ENCODE measurements at regions not wholly inside any gene's neighbourhood (a gene's known extent, or its start where the extent isn't known, plus 50 kb on each side); places are given as distances from the start of the nearest gene placed in this dataset.
A peak's percentile ranks its signal among the peaks of the same experiment; 100 is the strongest.

DNA sequence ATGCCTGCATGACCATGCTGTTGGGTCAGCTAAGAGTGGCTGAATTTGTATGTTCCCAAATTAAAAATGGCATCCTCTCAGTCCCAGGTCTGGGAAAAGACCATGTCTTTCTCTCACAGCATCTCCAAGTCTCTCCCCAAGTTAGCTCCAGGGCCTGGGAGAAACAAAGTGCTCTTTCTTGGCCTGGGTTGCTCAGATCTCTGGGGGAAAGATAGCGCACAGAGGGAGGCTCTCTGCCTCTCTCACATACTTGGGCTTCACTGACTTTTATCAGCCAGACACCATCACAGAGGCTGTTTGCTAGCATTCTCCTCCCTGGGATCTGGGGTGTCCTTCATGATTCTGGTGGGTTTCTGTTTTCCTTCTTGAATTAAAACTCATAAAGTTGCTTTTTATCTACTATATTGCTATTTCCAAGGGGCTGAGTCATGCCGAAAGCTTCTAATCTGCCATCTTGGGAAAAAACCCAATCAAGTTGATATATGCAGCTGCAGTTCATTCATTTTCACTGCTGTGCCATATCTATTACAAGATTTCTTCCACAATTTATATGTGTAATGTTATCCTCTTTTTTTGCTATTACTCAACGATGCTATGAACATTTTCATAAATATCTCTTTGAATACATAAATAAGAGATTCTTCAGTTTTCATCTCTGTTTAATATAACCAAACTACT is 190.2 kb downstream of the MOXD1 start:
- H4K8ac ChIP-seq (ENCODE audit: low read depth in 2 of 2, low read length in 2 of 2), result no peak overlapping the region
- BruUV-seq (replicated peaks), result no TSS peak
- no peaks in the 10 kb centered on the region for H3K27me3 ChIP-seq (ENCODE audit: control insufficient read depth, insufficient read depth, low read length)
- peak overlapping the region; percentile 94; the same call in 1 of the 2 replicates for H3K18ac ChIP-seq (ENCODE audit: low read depth, low read length)
- H2BK120ac ChIP-seq (ENCODE audit: low read depth, low read length), result no peak overlapping the region
- no CpG with 5 or more reads among the region's 3 CpGs for WGBS, 2 experiments (ENCODE audit: extremely low coverage in 2 of 2, insufficient read length in 1 of 2)
- H3K23ac ChIP-seq (ENCODE audit: low read depth, low read length), result no peak overlapping the region
- TF ChIP-seq, protein P1, sequence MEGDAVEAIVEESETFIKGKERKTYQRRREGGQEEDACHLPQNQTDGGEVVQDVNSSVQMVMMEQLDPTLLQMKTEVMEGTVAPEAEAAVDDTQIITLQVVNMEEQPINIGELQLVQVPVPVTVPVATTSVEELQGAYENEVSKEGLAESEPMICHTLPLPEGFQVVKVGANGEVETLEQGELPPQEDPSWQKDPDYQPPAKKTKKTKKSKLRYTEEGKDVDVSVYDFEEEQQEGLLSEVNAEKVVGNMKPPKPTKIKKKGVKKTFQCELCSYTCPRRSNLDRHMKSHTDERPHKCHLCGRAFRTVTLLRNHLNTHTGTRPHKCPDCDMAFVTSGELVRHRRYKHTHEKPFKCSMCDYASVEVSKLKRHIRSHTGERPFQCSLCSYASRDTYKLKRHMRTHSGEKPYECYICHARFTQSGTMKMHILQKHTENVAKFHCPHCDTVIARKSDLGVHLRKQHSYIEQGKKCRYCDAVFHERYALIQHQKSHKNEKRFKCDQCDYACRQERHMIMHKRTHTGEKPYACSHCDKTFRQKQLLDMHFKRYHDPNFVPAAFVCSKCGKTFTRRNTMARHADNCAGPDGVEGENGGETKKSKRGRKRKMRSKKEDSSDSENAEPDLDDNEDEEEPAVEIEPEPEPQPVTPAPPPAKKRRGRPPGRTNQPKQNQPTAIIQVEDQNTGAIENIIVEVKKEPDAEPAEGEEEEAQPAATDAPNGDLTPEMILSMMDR (conservative IDR thresholded peaks at IDR 0.05; ENCODE audit: low read depth, low read length), result no peak
- intact Hi-C loops (cut with micrococcal nuclease) (no loop called here), dilution Hi-C loops (cut with HindIII; ENCODE audit: low sequenced_read_pairs, unreplicated experiment) (no loop called here), in situ Hi-C loops (cut with MboI; ENCODE audit: low sequenced_read_pairs) (loop anchor here (10.0 kb wide), 1 partner anchor 246 kb away; no protein-coding TSS in a partner anchor)
- H2BK20ac ChIP-seq (ENCODE audit: low read depth, low read length), result no peak overlapping the region
- H3K14ac ChIP-seq (replicated peaks; ENCODE audit: low read depth, low read length), result no peak overlapping the region
- H3K4me1 ChIP-seq (ENCODE audit: control insufficient read depth, insufficient read depth, low read length), result peaks cover 4% of the 10 kb centered on the region; the same call in 1 of the 2 replicates
- H2BK5ac ChIP-seq (ENCODE audit: low read depth, low read length, poor library complexity, severe bottlenecking), result no peak overlapping the region
- H3K4me3 ChIP-seq (ENCODE audit: insufficient read depth, low read depth, low read length), result no peak overlapping the region
- no peak overlapping the region for H2AFZ ChIP-seq (replicated peaks; ENCODE audit: low read length, poor library complexity)
- H2BK15ac ChIP-seq (ENCODE audit: low read depth, low read length), result no peak overlapping the region
- H4K91ac ChIP-seq (ENCODE audit: insufficient read depth, low read depth, low read length), result no peak overlapping the region
- peak; percentile 58 for DNase-seq
- POLR2A ChIA-PET (ENCODE audit: unreplicated experiment), result interaction anchor here (0.5 kb wide), 1 partner anchor 745 kb away, joined by 4 read pairs; no protein-coding TSS in a partner anchor
- no peak overlapping the region; the same call in 1 of the 2 replicates for H3K9ac ChIP-seq (ENCODE audit: low read depth, low read length)
- H3K4me2 ChIP-seq (ENCODE audit: low read depth, low read length), result no peak overlapping the region
- H3K9me3 ChIP-seq (ENCODE audit: control insufficient read depth, insufficient read depth, low read length), result peaks cover 3% of the 10 kb centered on the region; the same call in 1 of the 2 replicates
- H3K79me1 ChIP-seq (ENCODE audit: low read depth in 1 of 2, low read length in 2 of 2), result no peaks in the 10 kb centered on the region
- peak overlapping the region; percentile 96; the same call in 1 of the 2 replicates for H3K27ac ChIP-seq (ENCODE audit: insufficient read depth, low read length)
- no peak overlapping the region for H2AK5ac ChIP-seq (ENCODE audit: low read depth, low read length)
- CTCF ChIA-PET, result no interaction called here
- H3K9me1 ChIP-seq (ENCODE audit: insufficient read depth, low read length), result no peaks in the 10 kb centered on the region
- H3K56ac ChIP-seq (ENCODE audit: extremely low read depth, insufficient read depth, low read length), result no peak overlapping the region
- peak; percentile 53 for ATAC-seq (ENCODE audit: low read depth)
- no peaks in the 10 kb centered on the region for H3K36me3 ChIP-seq (ENCODE audit: control insufficient read depth, insufficient read depth, low read length)
- H4K20me1 ChIP-seq (ENCODE audit: insufficient read depth, low read length), result no peaks in the 10 kb centered on the region
- H2AK9ac ChIP-seq (replicated peaks; ENCODE audit: low read depth, low read length, poor library complexity), result no peak overlapping the region
- H3K4ac ChIP-seq (ENCODE audit: low read depth, low read length), result no peak overlapping the region
- H4K5ac ChIP-seq (ENCODE audit: low read depth, low read length), result peak overlapping the region; percentile 73; the same call in 1 of the 2 replicates

All from IMR-90 (cell line).